Liver (tissue), 3 donors: ENCODE measurements at regions not wholly inside any gene's neighbourhood (a gene's known extent, or its start where the extent isn't known, plus 50 kb on each side); places are given as distances from the start of the nearest gene placed in this dataset.

ENCODE experiments used
- CTCF ChIP-seq: fragments of 150-350 bp; IDR thresholded peaks from 2 replicates; pipeline ENCODE4 v1.5.1; 2017; ENCODE audit warnings: improper control_type of control experiment, low read depth, low read length; ENCODE audit not compliant: missing input control
- EGR1 ChIP-seq, 2 donors: IDR thresholded peaks; 2 replicates each; pipeline ENCODE4 v1.6.1; 2016 to 2018; ENCODE audit warnings: antibody characterized with exemption in 2 of 2, low read depth in 2 of 2
- SP1 ChIP-seq: IDR thresholded peaks from 2 replicates; pipeline ENCODE4 v1.6.1; 2018; ENCODE audit warnings: antibody characterized with exemption, mild to moderate bottlenecking
- donor health status: healthy.
- donor health status: healthy.

GRCh38 chr10:33410860-33411234 lies 76.4 kb upstream of the NRP1 start:
- TF ChIP-seq CTCF = no peak
- no peak for TF ChIP-seq SP1
- no peak for TF ChIP-seq EGR1 (IDR thresholded peaks at IDR 0.05; ENCODE audit: low read depth in 2 of 2)
